Body of pancreas (tissue), 4 donors: ENCODE measurements at regions not wholly inside any gene's neighbourhood (a gene's known extent, or its start where the extent isn't known, plus 50 kb on each side); places are given as distances from the start of the nearest gene placed in this dataset.

Source experiments
- ATAC-seq: fragments of 150-250 bp; one replicate; pipeline ENCODE4 v1.9.1; 2016
- DNase-seq, 4 donors: peaks; one replicate each; pipeline ENCODE4 v3.0.0-alpha.2; 2019
- H3K27ac ChIP-seq, 4 donors: fragments of 200-600 bp; sonication (generic); 1 replicate in 3 of 4; 2 replicates in 1 of 4; pipeline versions ENCODE4 v1.5.1 to v1.6.1; 2016 to 2019; ENCODE audit warnings: mild to moderate bottlenecking in 1 of 4, mixed read lengths in 1 of 4, moderate library complexity in 1 of 4
- H3K27me3 ChIP-seq, 2 donors: fragments of 200-600 bp; sonication (generic); one replicate each; pipeline ENCODE4 v1.6.0; 2016; ENCODE audit warnings: mild to moderate bottlenecking in 1 of 2
- H3K36me3 ChIP-seq, 2 donors: fragments of 200-600 bp; sonication (generic); replicated peaks in 1 of 2; 2 replicates each; pipeline ENCODE4 v1.5.1; 2016; ENCODE audit warnings: low read depth in 2 of 2; ENCODE audit not compliant: insufficient read depth in 1 of 2
- H3K4me1 ChIP-seq: fragments of 200-600 bp; sonication (generic); one replicate; pipeline ENCODE4 v1.6.0; 2016
- H3K4me3 ChIP-seq, 2 donors: fragments of 200-600 bp; sonication (generic); 1 replicate in 1 of 2; 2 replicates in 1 of 2; pipeline ENCODE4 v1.5.1; 2016 to 2019
- H3K9me3 ChIP-seq, 3 donors: fragments of 200-600 bp; sonication (generic); 1 replicate in 2 of 3; 2 replicates in 1 of 3; pipeline ENCODE4 v1.5.1; 2016
- CTCF ChIP-seq, 7 experiments: fragments of 450-650 bp in 4 of 7; fragments of 200-600 bp in 3 of 7; sonication (generic) in 3 of 7; IDR thresholded peaks; one replicate each; pipeline ENCODE4 v1.5.1; 2016 to 2019; ENCODE audit warnings: antibody characterized with exemption in 7 of 7
- POLR2A ChIP-seq, 3 donors: fragments of 450-650 bp; IDR thresholded peaks; one replicate each; pipeline ENCODE4 v1.6.1; 2016; ENCODE audit warnings: antibody characterized with exemption in 3 of 3, mild to moderate bottlenecking in 2 of 3
- WGBS, 2 donors: methylation state at CpG; one replicate each; pipeline ENCODE4 v1.1.5; 2017; 5-methylcytosine and 5-hydroxymethylcytosine counted together
- intact Hi-C: fragments of 100-400 bp; cut with DNase I; formaldehyde crosslinking; loops from one replicate; pipeline ENCODE4 v1.15.1; 2023

GRCh38 chr11:23202611-23203010 lies 342.3 kb upstream of the CCDC179 start:
- Histone ChIP-seq H3K9me3 (peaks cover 0 to 16% (median 0%) of the 10 kb centered on the region in 3 donors), H3K36me3 (no peaks in the 10 kb centered on the region), H3K27ac (no peak overlapping the region), H3K4me3 (no peak overlapping the region), H3K4me1 (no peaks in the 10 kb centered on the region), H3K27me3 (no peaks in the 10 kb centered on the region)
- no peak for TF ChIP-seq POLR2A (IDR thresholded peaks at IDR 0.05)
- no peak for TF ChIP-seq CTCF (IDR thresholded peaks at IDR 0.05)
- DNase-seq (no peak), ATAC-seq (no peak)
- intact Hi-C loops = no loop called here
- 93 to 100% methylated on average over 1 of the region's 1 CpG for WGBS, 2 donors

GRCh38 chr11:23205156-23205871 lies 345.0 kb upstream of the CCDC179 start:
- no peak for TF ChIP-seq CTCF (IDR thresholded peaks at IDR 0.05)
- no peak for TF ChIP-seq POLR2A (IDR thresholded peaks at IDR 0.05)
- intact Hi-C loops = no loop called here
- ATAC-seq = no peak

GRCh38 chr11:23206741-23207336 lies 346.6 kb upstream of the CCDC179 start:
- Histone ChIP-seq H3K4me1 (no peaks in the 10 kb centered on the region), H3K36me3 (no peaks in the 10 kb centered on the region), H3K9me3 (peaks cover 0 to 15% (median 0%) of the 10 kb centered on the region in 3 donors), H3K4me3 (no peak overlapping the region), H3K27me3 (no peaks in the 10 kb centered on the region), H3K27ac (no peak overlapping the region)
- DNase-seq (no peak), ATAC-seq (no peak)
- TF ChIP-seq POLR2A (IDR thresholded peaks at IDR 0.05) = no peak
- TF ChIP-seq CTCF (IDR thresholded peaks at IDR 0.05) = no peak
- intact Hi-C loops = no loop called here

More at GRCh38 chr11:23205156-23205871, 345.0 kb upstream of the CCDC179 start:
- Histone ChIP-seq H3K27ac (no peak overlapping the region), H3K9me3 (peaks cover 0 to 16% (median 0%) of the 10 kb centered on the region in 3 donors), H3K4me3 (no peak overlapping the region), H3K27me3 (no peaks in the 10 kb centered on the region), H3K4me1 (no peaks in the 10 kb centered on the region), H3K36me3 (no peaks in the 10 kb centered on the region)
- no peak for DNase-seq

GRCh38 chr11:23211221-23211620 lies 350.9 kb upstream of the CCDC179 start:
- no peaks in the 10 kb centered on the region for H3K27me3 ChIP-seq
- H3K4me1 ChIP-seq = no peaks in the 10 kb centered on the region
- H3K36me3 ChIP-seq = no peaks in the 10 kb centered on the region
- no peaks in the 10 kb centered on the region for H3K9me3 ChIP-seq
- H3K27ac ChIP-seq = no peak overlapping the region
- 84 to 93% methylated on average over 3 of the region's 3 CpGs for WGBS, 2 donors
- no peak overlapping the region for H3K4me3 ChIP-seq
- DNase-seq = no peak
- TF ChIP-seq CTCF (IDR thresholded peaks at IDR 0.05) (no peak), POLR2A (IDR thresholded peaks at IDR 0.05) (no peak)
- no peak for ATAC-seq
- intact Hi-C loops = no loop called here

GRCh38 chr11:23212807-23213206 lies 352.5 kb upstream of the CCDC179 start:
- Histone ChIP-seq H3K4me1 (no peaks in the 10 kb centered on the region), H3K4me3 (no peak overlapping the region), H3K27ac (no peak overlapping the region), H3K36me3 (no peaks in the 10 kb centered on the region), H3K9me3 (no peaks in the 10 kb centered on the region), H3K27me3 (no peaks in the 10 kb centered on the region)
- 48 to 52% methylated on average over 1 of the region's 1 CpG for WGBS, 2 donors
- DNase-seq = no peak
- no peak for ATAC-seq
- intact Hi-C loops = no loop called here
- no peak for TF ChIP-seq CTCF (IDR thresholded peaks at IDR 0.05)
- no peak for TF ChIP-seq POLR2A (IDR thresholded peaks at IDR 0.05)
